ENCODE measurements at regions not wholly inside any gene's neighbourhood (a gene's known extent, or its start where the extent isn't known, plus 50 kb on each side); places are given as distances from the start of the nearest gene placed in this dataset.

DNA sequence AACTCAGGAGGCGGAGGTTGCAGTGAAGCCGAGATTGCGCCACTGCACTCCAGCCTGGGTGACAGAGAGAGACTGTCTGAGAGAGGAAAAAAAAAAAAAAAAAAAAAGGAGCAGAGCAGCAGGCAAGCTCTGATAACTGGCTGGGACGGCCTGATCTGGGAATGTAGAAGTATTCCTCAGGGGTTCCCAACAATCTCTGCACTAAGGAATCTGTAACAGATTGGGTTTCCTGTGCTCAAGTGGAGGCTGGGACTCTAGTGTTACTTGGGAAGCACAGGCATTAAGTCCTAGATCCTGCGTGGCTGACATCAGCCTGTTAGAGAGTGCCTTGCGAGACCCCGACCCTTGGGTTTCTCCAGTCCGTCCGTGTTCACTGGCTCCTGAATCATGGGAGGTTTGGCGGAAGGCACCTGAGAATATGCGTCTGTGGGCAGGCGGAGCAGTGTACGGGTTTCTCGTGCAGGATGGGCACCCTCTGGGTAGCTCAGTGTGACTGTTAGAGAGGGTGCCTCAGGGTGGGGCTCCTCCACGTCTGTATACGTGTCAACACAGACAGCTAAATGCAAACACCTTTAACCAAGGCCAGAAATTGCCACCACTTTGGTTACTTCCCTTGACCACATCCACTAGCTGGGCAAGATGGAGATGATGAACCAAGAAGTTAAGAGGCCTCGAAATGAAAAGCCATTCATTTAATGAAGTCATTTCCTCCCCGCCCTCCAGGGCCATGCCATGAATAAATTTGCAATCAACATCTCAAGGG lies 174.9 kb upstream of the RPL38 start:
- DNase-seq = no peak

DNA sequence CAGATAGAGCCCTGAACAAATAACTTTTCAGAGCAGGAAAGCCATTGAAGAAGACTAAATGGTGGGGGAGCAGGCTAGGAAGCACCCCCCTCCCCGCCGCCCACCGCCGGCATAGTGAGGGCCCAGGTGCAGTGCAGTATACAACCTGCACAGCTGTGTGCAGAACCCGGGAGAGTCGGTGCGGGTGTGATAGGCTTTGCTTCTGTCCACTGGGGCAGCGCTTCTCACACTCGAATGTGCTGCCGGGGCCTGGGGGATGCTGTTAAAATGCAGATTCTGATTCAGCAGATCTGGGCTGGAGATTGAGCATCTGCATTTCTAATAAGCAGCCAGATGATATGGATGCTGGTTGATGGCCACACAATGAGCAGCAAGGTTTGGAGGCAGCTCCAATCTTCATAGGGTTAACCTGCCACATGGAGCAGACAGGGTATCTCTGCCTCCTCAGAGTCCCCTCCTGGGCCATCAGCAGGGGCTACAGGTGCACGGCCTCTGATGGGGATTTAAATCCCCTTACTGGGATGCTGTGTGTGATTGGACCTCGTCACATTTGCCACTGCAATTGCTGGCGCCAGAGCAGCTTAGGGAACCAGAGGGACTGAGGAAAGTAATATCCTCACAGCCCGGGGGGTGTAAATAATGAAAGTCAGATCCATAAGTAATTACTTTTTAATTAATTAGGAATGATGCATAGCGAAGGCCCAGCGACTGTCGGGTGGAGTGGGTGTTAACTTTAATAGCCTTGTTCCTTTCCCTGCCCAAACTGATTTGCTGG lies 172.0 kb upstream of the RPL38 start:
- no peak for DNase-seq

DNA sequence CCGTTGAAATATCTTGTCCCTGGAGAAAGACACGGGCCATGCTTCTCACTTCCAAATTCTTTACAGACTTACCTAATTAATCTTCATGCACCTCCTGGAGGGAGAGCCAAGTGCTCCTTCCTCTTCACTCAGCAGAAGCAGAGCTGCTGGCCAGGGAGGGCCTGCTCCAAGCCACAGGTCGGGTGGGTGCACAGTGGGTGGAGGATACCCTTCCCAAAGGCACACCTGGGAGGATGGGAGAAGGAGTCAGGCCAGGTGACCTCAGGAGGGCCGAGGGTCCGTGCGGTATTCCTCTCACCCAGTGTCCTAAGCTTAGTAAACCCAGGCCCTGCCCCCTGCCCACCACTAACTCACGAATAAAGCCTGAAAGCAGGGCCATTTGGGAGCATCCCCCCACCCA lies 171.3 kb upstream of the RPL38 start:
- no peak for DNase-seq

DNA sequence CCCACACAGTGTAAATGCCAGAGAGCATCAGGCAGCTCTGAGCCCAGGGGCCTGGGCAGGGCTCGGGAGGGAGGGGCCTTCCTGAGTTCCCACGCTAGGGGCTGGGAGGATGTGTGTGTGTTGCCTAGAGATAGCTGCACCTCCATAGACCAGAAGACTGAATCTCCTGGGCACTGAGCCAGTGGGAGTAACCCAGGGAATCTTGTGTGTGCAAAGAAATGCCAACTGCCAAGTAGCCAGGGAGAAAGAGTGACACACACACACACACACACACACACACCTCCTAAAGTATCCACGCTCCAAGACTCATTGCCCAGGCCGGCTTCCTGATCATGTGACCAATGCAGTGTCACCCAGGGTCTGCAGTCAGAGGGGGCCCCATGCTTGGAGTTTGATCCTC lies 166.2 kb upstream of the RPL38 start:
- DNase-seq = peak; percentile 49

DNA sequence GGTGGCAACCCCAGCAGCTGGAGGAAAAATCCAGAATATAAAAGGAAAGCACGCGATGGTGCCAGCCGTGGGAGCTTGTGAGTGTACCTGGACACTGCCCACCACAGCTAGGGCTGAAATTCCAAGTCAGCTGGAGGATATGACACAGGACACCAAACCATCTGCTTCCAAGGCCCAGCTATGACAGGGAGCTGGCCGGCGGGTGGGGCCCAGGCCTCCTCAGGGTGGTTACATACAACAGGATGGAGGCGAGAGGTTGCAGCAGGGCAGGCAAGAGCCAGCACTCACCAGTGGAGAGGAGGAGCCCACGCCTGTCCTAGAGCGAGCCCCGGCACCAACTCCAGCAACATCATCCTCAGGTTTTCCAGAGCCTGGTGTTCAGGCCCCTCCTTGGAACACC lies 163.2 kb upstream of the RPL38 start:
- DNase-seq = no peak

DNA sequence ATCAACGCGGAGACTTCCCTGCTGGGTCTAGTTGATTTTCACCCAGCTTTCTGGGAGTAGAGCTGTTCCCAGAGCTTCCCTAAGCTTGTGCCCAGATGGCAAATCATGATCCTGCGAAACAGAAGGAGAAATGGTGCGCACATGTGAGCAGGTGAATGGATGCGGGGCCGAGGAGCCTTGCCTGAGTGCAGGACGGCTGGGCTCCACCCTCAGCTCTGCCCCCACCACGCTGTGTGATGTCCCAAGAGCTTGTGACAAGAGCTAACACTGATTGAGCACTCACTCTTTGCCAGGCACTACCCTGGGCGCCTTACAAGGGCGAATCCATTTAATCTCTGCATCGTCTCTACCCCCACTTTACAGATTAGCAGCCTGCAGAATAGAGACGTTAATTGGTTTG lies 162.7 kb upstream of the RPL38 start:
- DNase-seq = no peak

DNA sequence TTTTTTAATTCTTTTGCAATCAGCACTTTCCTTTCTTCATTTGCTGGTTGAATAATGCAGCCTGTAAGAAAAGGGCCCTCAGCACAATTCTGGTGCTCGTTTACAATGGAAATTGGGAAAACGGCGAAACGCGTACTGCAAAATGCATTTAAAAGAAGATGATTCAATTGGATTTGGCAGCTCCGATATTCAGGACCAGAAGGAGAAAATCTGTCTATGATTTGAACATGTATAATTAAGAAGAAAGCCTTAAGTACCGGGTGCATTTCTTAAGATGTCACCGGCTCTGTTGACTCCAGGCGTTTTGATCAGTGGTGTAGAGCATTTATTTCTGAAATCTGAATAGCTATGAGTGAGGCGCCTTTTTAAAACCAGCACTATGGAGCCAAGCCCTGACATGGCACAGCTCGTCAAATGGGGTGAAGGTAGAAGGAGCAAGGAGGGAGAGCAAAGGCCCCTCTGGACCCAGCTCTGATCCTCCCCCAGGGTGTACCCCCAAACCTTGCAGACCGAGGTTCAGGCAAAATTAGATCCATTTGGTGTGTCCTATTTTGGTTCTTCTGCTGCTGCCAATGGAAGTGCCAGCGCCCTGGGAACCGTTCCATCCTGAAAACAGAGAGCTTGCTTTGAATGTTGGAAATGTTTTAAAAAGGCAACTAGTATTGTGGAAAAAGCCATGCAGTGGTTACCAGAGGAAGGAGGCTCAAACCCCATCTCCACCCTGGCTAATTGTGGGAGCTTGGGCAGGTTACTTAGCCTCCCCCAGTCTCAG lies 161.4 kb upstream of the RPL38 start:
- DNase-seq = no peak

DNA sequence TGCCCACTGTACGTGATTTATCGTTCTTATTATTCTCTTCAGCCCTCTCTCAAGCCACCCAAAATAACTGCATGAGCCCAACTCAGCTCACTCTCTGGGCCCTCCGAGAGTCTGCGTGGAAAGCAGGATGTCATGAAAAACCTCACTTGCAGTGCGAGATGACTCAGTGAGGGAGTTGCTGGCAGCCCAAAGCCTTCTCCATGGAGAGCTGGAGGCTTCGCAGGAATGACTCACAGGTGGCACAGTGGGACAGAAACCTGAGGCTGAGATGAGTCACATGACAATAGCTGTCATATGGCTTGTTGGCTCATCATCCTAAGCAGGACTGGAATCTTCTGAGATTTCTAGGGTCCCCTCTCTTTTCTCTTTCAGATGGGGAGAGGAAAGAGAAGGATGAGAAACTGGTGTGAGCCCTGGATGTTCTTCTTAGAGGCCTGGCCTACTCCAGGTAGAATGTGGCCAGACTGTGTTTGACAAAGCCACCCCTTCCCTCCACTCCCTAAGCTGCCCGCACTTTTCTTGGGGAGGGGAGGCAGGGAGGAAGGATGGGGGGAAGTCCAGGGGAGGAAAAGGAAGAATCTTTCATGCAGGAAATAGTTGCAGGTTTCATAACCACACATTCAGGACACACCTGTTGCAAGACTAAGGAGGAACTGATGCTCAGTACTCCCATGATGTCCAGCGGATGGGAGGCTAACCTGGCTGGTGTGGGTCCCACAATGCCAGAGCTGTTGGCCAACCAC lies 160.6 kb upstream of the RPL38 start:
- peak; percentile 71 for DNase-seq

DNA sequence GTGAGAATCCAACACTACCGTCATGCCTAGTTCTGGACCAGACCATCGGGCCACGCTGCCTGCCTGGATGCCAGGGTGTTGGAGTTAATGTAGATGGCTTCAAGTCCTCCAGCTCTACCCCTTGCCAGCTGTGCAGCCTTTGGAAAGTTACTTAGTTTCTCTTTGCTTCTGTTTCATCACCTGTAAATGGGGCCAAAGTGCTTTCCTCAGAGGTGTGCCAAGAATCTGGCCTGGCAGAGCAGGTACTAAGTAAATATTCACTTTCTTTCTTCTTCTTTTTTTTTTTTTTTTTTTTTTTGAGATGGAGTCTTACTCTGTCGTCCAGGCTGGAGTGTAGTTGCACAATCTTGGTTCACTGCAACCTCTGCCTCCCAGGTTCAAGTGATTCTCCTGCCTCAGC lies 159.5 kb upstream of the RPL38 start:
- no peak for DNase-seq

DNA sequence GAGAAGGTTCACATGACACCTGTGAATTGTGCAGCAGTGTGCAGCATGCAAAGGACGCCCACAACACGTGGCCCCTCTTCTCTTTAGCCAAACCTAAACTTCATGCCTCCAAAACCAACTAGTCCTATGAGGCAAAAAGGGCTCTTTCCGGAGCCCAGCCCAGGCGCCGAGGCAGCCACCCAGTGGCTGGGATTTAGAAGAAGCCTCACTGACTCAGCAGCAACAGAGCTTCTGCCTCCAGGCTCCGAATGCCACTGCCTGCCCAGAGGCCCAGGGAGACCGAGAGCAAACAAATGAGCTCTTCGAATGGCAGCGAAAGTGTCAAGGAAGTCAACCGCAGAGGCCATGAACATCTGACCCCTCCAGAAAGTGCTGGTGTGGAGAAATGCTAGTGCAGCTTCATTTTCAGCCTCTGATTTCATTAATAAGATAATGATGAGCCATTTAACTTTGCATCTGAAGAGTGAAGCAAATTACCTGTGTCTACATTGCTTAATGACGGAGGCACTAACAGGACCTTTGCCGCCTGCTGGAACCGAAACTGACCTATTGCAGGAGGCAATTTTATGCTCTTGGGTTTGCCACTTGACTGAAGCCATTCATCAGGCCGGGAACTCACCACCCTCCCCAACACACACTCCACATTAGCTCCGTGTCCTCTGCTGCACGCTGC lies 157.7 kb upstream of the RPL38 start:
- no peak for DNase-seq

DNA sequence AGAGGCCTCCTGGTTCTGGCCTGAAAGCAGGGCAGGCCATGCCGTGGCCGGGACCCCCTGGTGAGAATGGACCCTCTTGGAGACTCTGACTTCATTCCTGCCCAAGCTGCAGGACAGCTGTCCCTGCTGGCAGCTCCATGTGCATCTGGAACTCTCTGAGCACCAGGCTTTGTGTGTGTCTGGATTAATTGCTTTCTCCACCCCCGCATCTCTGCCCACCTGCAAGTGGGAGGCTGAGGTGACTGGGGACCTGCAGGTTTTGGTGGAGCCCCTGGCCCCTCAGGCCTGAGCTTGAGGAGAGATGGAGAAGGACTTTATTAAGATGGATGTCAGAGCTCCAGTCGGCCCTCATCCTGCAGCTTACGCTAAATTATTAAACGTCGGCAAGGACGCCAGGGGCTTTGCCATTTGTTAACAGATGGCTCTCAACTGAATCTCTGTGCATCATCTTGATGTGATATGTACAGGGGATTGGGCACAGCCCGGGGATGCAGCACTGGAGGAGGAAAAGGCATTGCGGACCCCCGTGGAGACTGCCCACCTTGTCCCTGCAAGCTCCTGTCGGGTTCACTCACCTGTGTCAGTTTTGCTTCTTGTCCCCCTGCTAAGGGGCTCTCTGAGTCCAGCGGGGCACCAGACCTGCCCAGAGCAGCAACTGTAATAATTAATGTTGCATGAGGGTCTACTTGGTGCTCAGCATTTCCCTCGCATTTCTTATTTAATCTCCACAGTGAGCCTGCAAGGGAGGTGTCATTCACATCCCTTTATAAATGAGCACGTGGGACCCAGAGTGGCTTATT lies 154.1 kb upstream of the RPL38 start:
- no peak for DNase-seq

DNA sequence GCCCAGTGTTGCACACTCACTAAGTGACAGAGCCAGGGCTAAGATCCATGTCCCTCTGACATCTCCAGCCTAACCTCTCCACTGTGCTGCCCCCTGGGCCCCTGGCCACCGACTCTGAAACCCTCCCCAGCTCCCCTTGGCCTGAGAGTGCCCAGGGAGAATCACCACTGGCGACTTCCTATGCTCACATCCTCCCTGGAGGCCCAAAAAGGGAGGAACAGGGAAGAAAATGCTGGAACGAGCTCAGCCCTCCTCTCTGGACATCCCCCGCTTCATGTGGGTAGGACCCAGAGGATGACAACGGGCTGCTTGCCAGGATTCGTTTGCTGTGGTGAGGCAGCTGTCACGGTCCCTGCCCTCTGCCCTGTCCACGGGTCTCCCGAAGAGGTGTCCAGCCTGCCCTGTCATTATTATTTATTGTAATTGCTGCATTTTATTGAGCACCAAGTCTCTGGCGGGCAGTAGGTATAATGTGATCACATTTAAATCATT lies 153.5 kb upstream of the RPL38 start:
- no peak for DNase-seq

DNA sequence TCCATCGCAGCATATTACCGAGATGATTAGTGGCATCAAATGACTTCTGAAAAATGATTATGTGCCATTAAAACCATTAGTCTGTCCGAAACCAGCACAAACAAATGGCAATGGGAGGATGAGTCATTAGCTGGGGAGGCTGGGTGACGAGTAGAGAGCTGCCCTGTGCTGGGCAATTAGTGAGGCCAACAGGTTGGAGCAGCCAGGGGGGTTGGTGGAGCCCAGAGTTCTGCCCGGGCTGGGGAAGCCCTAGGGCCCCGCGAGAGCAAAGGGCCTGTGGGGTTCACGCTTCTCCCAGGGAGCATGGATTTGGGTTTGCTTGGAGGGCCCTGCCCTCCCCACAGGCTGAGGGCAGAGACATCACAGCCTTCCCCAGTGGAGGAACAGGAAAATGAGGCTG lies 152.1 kb upstream of the RPL38 start:
- DNase-seq = no peak

DNA sequence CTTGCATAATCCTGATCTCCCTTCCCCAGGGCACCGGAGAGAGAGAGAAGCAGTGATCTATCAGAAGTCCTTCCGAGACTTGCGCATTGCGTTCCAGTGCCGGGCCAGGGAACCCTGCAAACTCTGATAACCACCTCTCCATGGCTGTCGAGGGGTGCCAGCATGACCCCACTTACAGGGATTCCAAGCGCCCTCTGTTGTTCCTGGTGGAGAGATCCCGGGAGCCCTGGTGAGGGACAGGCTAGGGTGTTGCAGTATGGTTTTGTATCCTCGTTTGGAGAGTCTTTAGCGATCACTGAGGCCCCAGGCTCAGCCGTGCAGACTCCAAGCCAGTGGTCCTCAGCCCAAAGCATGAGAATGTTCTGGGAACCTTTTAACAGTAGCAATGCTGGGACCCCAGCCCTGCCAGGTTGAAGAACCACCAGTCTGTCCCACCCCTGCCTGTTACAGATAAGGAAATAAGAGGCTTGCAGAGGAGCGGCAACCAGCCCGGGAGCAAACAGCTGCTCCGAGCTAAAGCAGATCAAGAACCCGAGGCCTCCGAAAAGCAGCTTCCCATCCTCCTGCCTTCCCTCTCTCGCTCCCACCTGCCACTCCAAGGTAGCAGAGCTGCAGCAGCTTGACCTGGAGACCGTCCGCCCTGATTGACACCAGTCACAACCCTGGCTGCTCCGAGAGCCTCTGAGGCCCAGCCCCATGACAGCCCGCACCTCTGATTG lies 150.3 kb upstream of the RPL38 start:
- DNase-seq = no peak

DNA sequence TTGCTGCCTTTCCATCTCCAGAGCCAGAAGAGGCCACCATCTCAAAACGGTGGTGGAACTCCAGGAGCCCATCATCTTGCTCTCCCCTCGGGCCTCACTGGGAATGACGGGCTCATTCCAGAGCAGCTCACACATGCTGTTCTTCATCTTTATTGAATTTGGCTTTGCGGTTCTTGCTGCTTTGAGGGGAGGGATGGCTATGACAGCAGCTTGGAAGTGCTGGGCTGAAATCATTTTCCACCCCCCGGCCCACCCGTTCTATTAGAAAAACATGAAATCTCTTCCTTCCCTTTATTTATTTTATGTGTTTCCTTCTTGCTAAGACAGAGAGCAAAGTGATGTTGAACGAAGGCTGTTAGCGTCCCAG lies 149.8 kb upstream of the RPL38 start:
- no peak for DNase-seq

DNA sequence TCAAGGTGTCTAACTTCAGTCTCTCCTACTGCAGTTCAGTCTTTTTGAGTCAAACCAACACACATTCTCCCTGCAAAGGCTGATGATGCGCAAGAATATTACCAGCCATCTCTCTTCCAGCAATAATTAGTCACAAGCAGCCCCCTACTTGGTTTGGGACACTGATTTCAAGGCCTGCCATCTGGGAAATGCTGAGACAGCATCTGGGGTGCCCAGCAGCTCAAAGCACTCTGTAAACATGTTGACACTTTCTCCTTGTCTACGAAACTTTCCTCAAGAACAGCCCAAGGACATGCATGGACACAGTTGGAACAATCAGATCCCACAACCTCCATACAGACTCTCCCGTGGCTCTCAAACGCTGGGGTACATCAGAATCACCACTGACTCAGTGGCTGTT lies 149.2 kb upstream of the RPL38 start:
- no peak for DNase-seq

DNA sequence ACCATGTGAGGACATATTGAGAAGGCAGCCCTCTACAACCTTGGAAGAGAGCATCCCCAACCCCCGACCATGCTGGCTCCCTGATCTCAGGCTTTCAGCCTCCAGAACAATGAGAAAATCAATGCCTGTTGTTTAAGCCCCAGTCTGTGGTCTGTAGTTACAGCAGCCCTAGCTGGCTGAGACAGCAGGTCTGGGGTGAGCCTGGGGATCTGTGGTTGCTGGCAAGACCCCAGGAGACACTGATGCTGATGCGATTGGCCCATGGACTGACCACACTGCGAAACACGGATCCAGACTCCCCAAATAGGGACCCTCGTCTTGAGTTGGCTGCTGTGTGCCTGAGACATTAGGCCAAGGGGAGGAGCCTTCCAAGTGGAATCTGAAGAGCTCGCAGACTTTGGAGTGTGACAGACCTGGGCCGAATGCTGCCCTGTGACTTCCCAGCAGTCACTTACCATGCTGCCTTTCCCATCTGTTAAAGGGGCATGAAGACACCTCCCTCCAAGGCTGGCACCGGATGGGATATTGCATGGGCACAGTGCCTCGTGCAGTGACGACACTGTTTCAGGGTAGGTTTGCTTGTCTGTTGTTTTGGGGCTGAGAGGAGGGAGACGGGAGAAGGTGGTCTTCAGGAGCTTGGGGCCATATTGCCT lies 147.8 kb upstream of the RPL38 start:
- no peak for DNase-seq

DNA sequence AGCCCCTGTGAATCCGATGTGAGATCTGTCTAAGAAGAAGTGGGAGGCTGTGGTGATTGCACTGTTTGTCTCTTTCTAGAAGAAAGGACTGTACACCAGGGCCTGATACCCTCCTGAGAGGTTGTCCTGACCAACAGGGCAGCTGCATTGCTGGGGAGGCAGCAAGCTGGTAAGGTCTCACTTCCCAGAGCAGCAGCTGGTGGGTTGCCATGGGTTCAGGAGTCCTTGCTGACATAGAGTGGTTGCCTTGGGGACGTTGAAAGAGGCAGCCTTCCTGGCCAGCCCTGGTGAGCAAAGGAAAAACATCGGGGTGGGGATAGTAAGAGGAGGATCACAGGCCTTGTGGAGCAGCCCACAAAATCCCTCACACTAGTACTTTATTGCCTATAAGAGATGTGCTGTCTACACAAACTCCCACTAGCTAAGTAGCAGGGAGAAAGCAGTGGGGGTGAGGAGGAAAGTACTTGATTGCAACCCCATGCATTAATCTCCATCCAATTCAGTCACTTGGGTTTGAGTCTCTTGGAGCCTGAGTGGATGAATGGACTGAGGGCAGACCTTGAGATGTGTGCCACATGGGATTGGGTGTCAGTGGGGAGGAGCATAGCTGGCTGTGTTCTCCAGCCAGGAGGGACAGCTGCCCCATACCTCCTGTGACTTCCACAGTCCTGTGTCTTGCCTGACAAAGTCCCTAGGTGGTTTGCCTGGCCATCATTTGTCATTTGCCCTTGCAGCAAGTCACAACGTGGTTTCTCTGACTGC lies 143.8 kb upstream of the RPL38 start:
- DNase-seq = peak; percentile 11

DNA sequence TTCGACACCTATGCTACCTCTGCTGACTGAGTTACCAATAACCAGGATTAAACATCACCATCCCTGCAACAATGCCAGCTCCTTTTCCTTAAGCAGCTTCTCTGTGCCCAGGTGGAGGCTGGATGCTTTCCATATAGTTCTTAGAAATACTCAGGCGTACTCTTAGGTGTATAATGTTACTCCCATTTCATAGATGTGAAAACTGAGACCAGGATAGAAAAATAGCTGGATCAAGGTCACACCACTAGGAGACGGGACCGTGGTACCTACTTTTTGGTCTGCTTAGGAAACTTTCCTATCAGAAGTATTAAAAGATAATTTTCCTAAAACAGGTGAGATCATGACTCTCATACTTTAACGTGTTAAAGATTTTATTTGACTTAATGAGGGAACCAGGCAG lies 141.7 kb upstream of the RPL38 start:
- no peak for DNase-seq

All from right hindlimb (tissue), 1 donor.